Adrenal gland (tissue), 5 donors: ENCODE measurements at regions not wholly inside any gene's neighbourhood (a gene's known extent, or its start where the extent isn't known, plus 50 kb on each side); places are given as distances from the start of the nearest gene placed in this dataset.

ENCODE experiments used
- CTCF ChIP-seq, 6 experiments: fragments of 450-650 bp in 4 of 6; fragments of 200-600 bp in 2 of 6; sonication (generic) in 1 of 6; IDR thresholded peaks; 1 replicate in 5 of 6; 2 replicates in 1 of 6; pipeline versions ENCODE4 v1.5.1 to v1.8.0; 2016 to 2021; ENCODE audit warnings: antibody characterized with exemption in 6 of 6, mild to moderate bottlenecking in 2 of 6, moderate library complexity in 1 of 6
- POLR2A ChIP-seq, 2 donors: fragments of 450-650 bp; IDR thresholded peaks; one replicate each; pipeline ENCODE4 v1.6.1; 2017; ENCODE audit warnings: antibody characterized with exemption in 2 of 2, mild to moderate bottlenecking in 2 of 2, moderate library complexity in 1 of 2
- donor health status: DM: no; HTN: no; CAD: no.

- TF ChIP-seq POLR2A (IDR thresholded peaks at IDR 0.05) (no peak), CTCF (IDR thresholded peaks at IDR 0.05) (no peak)
These were observed 179.1 kb upstream of the GPRIN3 start for GRCh38 chr4:89486673-89487072.
